WTC11 (cell line): ENCODE measurements at regions not wholly inside any gene's neighbourhood (a gene's known extent, or its start where the extent isn't known, plus 50 kb on each side); places are given as distances from the start of the nearest gene placed in this dataset.

Experiments
- ATAC-seq: fragments of 200-7000 bp; cut with Tn5 transposase; 2 replicates; pipeline ENCODE4 v1.10.0; 2021; ENCODE audit warnings: mild to moderate bottlenecking, moderate library complexity
- CTCF ChIA-PET: fragments of 300-600 bp; sonication (Branson Sonifier 250); formaldehyde crosslinking; loops from one replicate; lab custom pipeline; 2021; ENCODE audit warnings: antibody characterized with exemption; lab: Charles Lee
- POLR2A ChIA-PET: fragments of 350-600 bp; sonication (Branson Sonifier 250); formaldehyde crosslinking; loops from one replicate; lab custom pipeline; 2021; ENCODE audit warnings: antibody characterized with exemption; lab: Charles Lee
- DNase-seq: peaks from one replicate; pipeline ENCODE4 v3.0.0; 2021; ENCODE audit warnings: low spot score
- H3K27ac Mint-ChIP-seq: 2 replicates; pipeline ENCODE4 v1.8.0; 2021; ENCODE audit warnings: mixed read lengths
- H3K27me3 Mint-ChIP-seq: 2 replicates; pipeline ENCODE4 v1.8.0; 2021; ENCODE audit warnings: low read depth, mild to moderate bottlenecking, moderate library complexity, mixed read lengths
- H3K36me3 Mint-ChIP-seq: 2 replicates; pipeline ENCODE4 v1.8.0; 2021; ENCODE audit warnings: mixed read lengths
- H3K4me1 Mint-ChIP-seq: 2 replicates; pipeline ENCODE4 v1.8.0; 2022; ENCODE audit warnings: mixed read lengths
- H3K4me3 Mint-ChIP-seq: 2 replicates; pipeline ENCODE4 v1.8.0; 2021; ENCODE audit warnings: mild to moderate bottlenecking, moderate library complexity, mixed read lengths
- H3K9me3 Mint-ChIP-seq: 2 replicates; pipeline ENCODE4 v1.8.0; 2021; ENCODE audit warnings: mixed read lengths
- ESRRA ChIP-seq: sonication (generic); formaldehyde crosslinking; IDR thresholded peaks from 2 replicates; pipeline ENCODE4 v1.8.1; 2022; ENCODE audit warnings: mild to moderate bottlenecking, missing genetic modification reagents, borderline replicate concordance
- FOXK1 ChIP-seq: sonication (generic); formaldehyde crosslinking; IDR thresholded peaks from 2 replicates; pipeline ENCODE4 v1.8.0; 2022; ENCODE audit warnings: mild to moderate bottlenecking, moderate library complexity, missing genetic modification reagents
- GABPB1 ChIP-seq: sonication (generic); formaldehyde crosslinking; IDR thresholded peaks from 2 replicates; pipeline ENCODE4 v1.8.1; 2023; ENCODE audit warnings: mild to moderate bottlenecking, missing genetic modification reagents
- GRHL2 ChIP-seq: fragments of 250-450 bp; sonication (Bioruptor Pico); IDR thresholded peaks from 2 replicates; pipeline ENCODE4 v1.8.0; 2022; ENCODE audit warnings: mild to moderate bottlenecking, moderate library complexity; ENCODE audit not compliant: insufficient replicate concordance, severe bottlenecking
- GTF2I ChIP-seq: fragments of 250-450 bp; sonication (Bioruptor Pico); conservative IDR thresholded peaks from 2 replicates; pipeline ENCODE4 v1.4.0; 2021; ENCODE audit warnings: mild to moderate bottlenecking
- HMGA2 ChIP-seq: fragments of 250-450 bp; sonication (Bioruptor Pico); IDR thresholded peaks from 2 replicates; pipeline ENCODE4 v1.4.0; 2021; ENCODE audit warnings: mild to moderate bottlenecking, moderate library complexity
- JUN ChIP-seq: sonication (generic); formaldehyde crosslinking; IDR thresholded peaks from 2 replicates; pipeline ENCODE4 v1.8.0; 2023; ENCODE audit warnings: mild to moderate bottlenecking, missing genetic modification reagents
- KAT7 ChIP-seq: sonication (generic); formaldehyde crosslinking; IDR thresholded peaks from 2 replicates; pipeline ENCODE4 v1.8.1; 2023; ENCODE audit warnings: missing genetic modification reagents, mild to moderate bottlenecking, borderline replicate concordance
- NR1H2 ChIP-seq: sonication (generic); formaldehyde crosslinking; IDR thresholded peaks from 2 replicates; pipeline ENCODE4 v1.9.0; 2021; ENCODE audit warnings: mild to moderate bottlenecking, moderate library complexity, missing genetic modification reagents
- NR2C2 ChIP-seq: sonication (generic); formaldehyde crosslinking; IDR thresholded peaks from 2 replicates; pipeline ENCODE4 v1.8.0; 2022; ENCODE audit warnings: mild to moderate bottlenecking, missing genetic modification reagents
- RELA ChIP-seq: sonication (generic); formaldehyde crosslinking; IDR thresholded peaks from 2 replicates; pipeline ENCODE4 v1.8.1; 2022; ENCODE audit warnings: missing genetic modification reagents, mild to moderate bottlenecking, borderline replicate concordance
- SMAD4 ChIP-seq: sonication (generic); formaldehyde crosslinking; IDR thresholded peaks from 2 replicates; pipeline ENCODE4 v1.8.0; 2022; ENCODE audit warnings: mild to moderate bottlenecking, missing genetic modification reagents
- ZNF138 ChIP-seq: sonication (generic); formaldehyde crosslinking; conservative IDR thresholded peaks from 2 replicates; pipeline ENCODE4 v1.8.1; 2022; ENCODE audit warnings: mild to moderate bottlenecking, moderate library complexity, missing genetic modification reagents
- ZNF423 ChIP-seq: fragments of 250-450 bp; sonication (Bioruptor Pico); IDR thresholded peaks from 2 replicates; pipeline ENCODE4 v2.1.2; 2022; ENCODE audit warnings: mild to moderate bottlenecking, moderate library complexity
- ZNF671 ChIP-seq: fragments of 250-450 bp; sonication (Bioruptor Pico); IDR thresholded peaks from 2 replicates; pipeline ENCODE4 v1.8.0; 2021; ENCODE audit warnings: mild to moderate bottlenecking
- TF ChIP-seq, protein P1 (sequence below): sonication (generic); formaldehyde crosslinking; IDR thresholded peaks from 2 replicates; pipeline ENCODE4 v1.8.0; 2022; ENCODE audit warnings: missing genetic modification reagents
- TF ChIP-seq, protein P2 (sequence below): sonication (generic); formaldehyde crosslinking; conservative IDR thresholded peaks from 2 replicates; pipeline ENCODE4 v1.8.1; 2022; ENCODE audit warnings: mild to moderate bottlenecking, missing genetic modification reagents
- TF ChIP-seq, protein P3 (sequence below): fragments of 200-600 bp; IDR thresholded peaks from 2 replicates; pipeline ENCODE4 v1.8.0; 2022; ENCODE audit warnings: antibody characterized with exemption
- TF ChIP-seq, protein P4 (sequence below): fragments of 250-450 bp; sonication (Bioruptor Pico); IDR thresholded peaks from 2 replicates; pipeline ENCODE4 v1.9.0; 2021; ENCODE audit warnings: mild to moderate bottlenecking
- TF ChIP-seq, protein P5 (sequence below): sonication (generic); formaldehyde crosslinking; IDR thresholded peaks from 2 replicates; pipeline ENCODE4 v1.8.1; 2023; ENCODE audit warnings: mild to moderate bottlenecking, missing genetic modification reagents
- TF ChIP-seq, protein P6 (sequence below): fragments of 250-450 bp; sonication (Bioruptor Pico); IDR thresholded peaks from 2 replicates; pipeline ENCODE4 v1.9.0; 2021; ENCODE audit warnings: moderate library complexity, mild to moderate bottlenecking, inconsistent platforms, borderline replicate concordance

DNA sequence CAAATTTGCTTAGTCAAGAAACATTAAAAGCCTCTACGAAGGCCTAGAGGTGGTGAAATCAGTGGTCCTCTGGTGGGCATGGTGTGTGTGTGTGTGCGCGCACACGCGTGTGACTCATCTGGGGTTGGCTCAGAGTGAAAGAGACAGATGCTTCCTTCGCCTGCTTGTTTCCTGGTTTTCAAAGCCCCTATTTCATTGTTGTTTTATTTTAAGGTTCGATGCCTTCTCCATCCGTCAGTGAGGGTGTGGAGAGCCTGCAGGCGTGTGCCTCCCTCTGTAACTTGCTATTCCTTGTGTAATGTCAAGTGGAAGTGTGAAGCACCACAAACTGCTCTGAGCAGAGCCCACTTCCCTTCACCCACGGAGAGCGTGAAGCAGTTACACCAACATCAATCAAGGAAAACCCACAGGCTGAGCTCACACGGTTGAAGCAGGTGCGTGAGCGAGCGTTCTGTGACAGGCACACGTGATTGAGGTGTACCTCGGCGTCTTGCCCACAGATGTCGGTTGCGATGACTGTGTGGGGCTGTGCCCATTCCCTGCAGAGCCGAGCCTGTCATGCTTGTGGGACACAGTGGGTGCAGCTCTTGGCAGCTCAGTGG is 233.9 kb downstream of the PRL start:
- no peak for TF ChIP-seq GABPB1 (CRISPR knock-in tag)
- H3K27ac Mint-ChIP-seq = no peak overlapping the region; the same call in 1 of the 2 replicates
- ATAC-seq (no peak), DNase-seq (no peak)
- no peaks in the 10 kb centered on the region for H3K27me3 Mint-ChIP-seq
- peaks cover 24% of the 10 kb centered on the region for H3K36me3 Mint-ChIP-seq
- no peak overlapping the region for H3K4me3 Mint-ChIP-seq
- ChIA-PET POLR2A (no interaction called here), CTCF (no interaction called here)
- H3K4me1 Mint-ChIP-seq = peaks cover 18% of the 10 kb centered on the region
- H3K9me3 Mint-ChIP-seq = no peaks in the 10 kb centered on the region

DNA sequence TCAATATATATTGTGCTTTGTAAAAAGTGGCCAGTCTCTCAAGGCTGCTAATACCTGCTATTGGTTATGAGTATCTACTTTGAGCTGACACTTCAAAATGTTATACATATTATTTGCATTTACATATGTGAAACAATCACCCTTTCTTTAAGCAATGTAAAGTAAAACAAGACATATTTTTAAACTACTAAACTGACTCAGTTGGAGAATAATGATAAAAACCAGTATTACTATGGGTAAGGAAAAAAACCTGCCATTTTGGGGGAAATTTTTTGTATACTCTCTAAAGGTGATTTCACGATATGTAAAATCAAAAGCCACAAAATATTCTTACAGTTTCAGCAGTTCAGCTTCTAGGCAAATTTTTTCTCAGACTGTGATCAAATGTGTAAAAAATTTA is 232.3 kb downstream of the PRL start:
- H3K36me3 Mint-ChIP-seq = peaks cover 27% of the 10 kb centered on the region
- DNase-seq = no peak
- no peak for ATAC-seq
- H3K27ac Mint-ChIP-seq = no peak overlapping the region
- POLR2A ChIA-PET = no interaction called here
- no peak overlapping the region for H3K4me3 Mint-ChIP-seq
- CTCF ChIA-PET = no interaction called here
- no peaks in the 10 kb centered on the region for H3K27me3 Mint-ChIP-seq
- H3K9me3 Mint-ChIP-seq = no peaks in the 10 kb centered on the region
- no peak for TF ChIP-seq ZNF423 (CRISPR knock-in tag)
- TF ChIP-seq NR2C2 (CRISPR knock-in tag) = no peak
- no peak for TF ChIP-seq ZNF671 (CRISPR knock-in tag)
- no peak for TF ChIP-seq JUN
- TF ChIP-seq, protein P1, sequence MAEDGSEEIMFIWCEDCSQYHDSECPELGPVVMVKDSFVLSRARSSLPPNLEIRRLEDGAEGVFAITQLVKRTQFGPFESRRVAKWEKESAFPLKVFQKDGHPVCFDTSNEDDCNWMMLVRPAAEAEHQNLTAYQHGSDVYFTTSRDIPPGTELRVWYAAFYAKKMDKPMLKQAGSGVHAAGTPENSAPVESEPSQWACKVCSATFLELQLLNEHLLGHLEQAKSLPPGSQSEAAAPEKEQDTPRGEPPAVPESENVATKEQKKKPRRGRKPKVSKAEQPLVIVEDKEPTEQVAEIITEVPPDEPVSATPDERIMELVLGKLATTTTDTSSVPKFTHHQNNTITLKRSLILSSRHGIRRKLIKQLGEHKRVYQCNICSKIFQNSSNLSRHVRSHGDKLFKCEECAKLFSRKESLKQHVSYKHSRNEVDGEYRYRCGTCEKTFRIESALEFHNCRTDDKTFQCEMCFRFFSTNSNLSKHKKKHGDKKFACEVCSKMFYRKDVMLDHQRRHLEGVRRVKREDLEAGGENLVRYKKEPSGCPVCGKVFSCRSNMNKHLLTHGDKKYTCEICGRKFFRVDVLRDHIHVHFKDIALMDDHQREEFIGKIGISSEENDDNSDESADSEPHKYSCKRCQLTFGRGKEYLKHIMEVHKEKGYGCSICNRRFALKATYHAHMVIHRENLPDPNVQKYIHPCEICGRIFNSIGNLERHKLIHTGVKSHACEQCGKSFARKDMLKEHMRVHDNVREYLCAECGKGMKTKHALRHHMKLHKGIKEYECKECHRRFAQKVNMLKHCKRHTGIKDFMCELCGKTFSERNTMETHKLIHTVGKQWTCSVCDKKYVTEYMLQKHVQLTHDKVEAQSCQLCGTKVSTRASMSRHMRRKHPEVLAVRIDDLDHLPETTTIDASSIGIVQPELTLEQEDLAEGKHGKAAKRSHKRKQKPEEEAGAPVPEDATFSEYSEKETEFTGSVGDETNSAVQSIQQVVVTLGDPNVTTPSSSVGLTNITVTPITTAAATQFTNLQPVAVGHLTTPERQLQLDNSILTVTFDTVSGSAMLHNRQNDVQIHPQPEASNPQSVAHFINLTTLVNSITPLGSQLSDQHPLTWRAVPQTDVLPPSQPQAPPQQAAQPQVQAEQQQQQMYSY (CRISPR knock-in tag) = no peak
- TF ChIP-seq, protein P2, sequence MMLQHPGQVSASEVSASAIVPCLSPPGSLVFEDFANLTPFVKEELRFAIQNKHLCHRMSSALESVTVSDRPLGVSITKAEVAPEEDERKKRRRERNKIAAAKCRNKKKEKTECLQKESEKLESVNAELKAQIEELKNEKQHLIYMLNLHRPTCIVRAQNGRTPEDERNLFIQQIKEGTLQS (CRISPR knock-in tag) = no peak
- TF ChIP-seq FOXK1 (CRISPR knock-in tag) = no peak
- TF ChIP-seq, all 79 proteins: peak for 0
- H3K4me1 Mint-ChIP-seq = peaks cover 25% of the 10 kb centered on the region

DNA sequence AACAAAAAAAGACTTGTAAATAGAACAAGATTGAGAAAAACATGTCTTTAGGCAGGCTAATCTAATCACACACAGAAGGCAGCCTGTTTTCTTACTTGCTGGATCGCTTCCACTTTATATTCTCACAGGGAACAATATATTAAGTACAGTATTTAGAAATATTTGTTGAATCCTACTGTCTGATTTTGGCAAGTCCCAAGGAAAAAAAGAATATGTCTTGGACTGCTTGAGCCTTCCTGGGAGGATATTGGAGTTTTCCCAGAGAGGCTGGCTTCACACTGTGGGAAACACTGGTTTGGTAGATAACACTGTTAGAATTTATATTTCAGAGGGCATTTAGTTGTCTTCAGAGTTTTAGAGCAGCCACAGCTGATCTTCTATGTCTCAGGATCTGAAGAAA is 229.7 kb downstream of the PRL start:
- H3K4me1 Mint-ChIP-seq = peaks cover 37% of the 10 kb centered on the region
- H3K9me3 Mint-ChIP-seq = no peaks in the 10 kb centered on the region
- DNase-seq = no peak
- peaks cover 21% of the 10 kb centered on the region for H3K36me3 Mint-ChIP-seq
- no peak overlapping the region for H3K4me3 Mint-ChIP-seq
- no peaks in the 10 kb centered on the region for H3K27me3 Mint-ChIP-seq
- no peak for ATAC-seq
- ChIA-PET CTCF (no interaction called here), POLR2A (no interaction called here)
- peak overlapping the region; percentile 1 for H3K27ac Mint-ChIP-seq
- TF ChIP-seq ZNF671 (CRISPR knock-in tag) (no peak), SMAD4 (CRISPR knock-in tag) (no peak), ESRRA (no peak), RELA (CRISPR knock-in tag) (no peak), GTF2I (CRISPR knock-in tag) (no peak), ZNF138 (CRISPR knock-in tag) (no peak), GRHL2 (CRISPR knock-in tag) (no peak), HMGA2 (CRISPR knock-in tag) (no peak), NR1H2 (no peak), KAT7 (CRISPR knock-in tag) (no peak)
- TF ChIP-seq, protein P3, sequence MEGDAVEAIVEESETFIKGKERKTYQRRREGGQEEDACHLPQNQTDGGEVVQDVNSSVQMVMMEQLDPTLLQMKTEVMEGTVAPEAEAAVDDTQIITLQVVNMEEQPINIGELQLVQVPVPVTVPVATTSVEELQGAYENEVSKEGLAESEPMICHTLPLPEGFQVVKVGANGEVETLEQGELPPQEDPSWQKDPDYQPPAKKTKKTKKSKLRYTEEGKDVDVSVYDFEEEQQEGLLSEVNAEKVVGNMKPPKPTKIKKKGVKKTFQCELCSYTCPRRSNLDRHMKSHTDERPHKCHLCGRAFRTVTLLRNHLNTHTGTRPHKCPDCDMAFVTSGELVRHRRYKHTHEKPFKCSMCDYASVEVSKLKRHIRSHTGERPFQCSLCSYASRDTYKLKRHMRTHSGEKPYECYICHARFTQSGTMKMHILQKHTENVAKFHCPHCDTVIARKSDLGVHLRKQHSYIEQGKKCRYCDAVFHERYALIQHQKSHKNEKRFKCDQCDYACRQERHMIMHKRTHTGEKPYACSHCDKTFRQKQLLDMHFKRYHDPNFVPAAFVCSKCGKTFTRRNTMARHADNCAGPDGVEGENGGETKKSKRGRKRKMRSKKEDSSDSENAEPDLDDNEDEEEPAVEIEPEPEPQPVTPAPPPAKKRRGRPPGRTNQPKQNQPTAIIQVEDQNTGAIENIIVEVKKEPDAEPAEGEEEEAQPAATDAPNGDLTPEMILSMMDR = no peak
- TF ChIP-seq, protein P4, sequence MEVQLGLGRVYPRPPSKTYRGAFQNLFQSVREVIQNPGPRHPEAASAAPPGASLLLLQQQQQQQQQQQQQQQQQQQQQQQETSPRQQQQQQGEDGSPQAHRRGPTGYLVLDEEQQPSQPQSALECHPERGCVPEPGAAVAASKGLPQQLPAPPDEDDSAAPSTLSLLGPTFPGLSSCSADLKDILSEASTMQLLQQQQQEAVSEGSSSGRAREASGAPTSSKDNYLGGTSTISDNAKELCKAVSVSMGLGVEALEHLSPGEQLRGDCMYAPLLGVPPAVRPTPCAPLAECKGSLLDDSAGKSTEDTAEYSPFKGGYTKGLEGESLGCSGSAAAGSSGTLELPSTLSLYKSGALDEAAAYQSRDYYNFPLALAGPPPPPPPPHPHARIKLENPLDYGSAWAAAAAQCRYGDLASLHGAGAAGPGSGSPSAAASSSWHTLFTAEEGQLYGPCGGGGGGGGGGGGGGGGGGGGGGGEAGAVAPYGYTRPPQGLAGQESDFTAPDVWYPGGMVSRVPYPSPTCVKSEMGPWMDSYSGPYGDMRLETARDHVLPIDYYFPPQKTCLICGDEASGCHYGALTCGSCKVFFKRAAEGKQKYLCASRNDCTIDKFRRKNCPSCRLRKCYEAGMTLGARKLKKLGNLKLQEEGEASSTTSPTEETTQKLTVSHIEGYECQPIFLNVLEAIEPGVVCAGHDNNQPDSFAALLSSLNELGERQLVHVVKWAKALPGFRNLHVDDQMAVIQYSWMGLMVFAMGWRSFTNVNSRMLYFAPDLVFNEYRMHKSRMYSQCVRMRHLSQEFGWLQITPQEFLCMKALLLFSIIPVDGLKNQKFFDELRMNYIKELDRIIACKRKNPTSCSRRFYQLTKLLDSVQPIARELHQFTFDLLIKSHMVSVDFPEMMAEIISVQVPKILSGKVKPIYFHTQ (CRISPR knock-in tag) = no peak
- TF ChIP-seq, protein P5, sequence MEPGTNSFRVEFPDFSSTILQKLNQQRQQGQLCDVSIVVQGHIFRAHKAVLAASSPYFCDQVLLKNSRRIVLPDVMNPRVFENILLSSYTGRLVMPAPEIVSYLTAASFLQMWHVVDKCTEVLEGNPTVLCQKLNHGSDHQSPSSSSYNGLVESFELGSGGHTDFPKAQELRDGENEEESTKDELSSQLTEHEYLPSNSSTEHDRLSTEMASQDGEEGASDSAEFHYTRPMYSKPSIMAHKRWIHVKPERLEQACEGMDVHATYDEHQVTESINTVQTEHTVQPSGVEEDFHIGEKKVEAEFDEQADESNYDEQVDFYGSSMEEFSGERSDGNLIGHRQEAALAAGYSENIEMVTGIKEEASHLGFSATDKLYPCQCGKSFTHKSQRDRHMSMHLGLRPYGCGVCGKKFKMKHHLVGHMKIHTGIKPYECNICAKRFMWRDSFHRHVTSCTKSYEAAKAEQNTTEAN (CRISPR knock-in tag) = no peak
- TF ChIP-seq, protein P6, sequence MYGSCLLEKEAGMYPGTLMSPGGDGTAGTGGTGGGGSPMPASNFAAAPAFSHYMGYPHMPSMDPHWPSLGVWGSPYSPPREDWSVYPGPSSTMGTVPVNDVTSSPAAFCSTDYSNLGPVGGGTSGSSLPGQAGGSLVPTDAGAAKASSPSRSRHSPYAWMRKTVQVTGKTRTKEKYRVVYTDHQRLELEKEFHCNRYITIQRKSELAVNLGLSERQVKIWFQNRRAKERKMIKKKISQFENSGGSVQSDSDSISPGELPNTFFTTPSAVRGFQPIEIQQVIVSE (CRISPR knock-in tag) = no peak
